MM.1S (cell line): ENCODE measurements at regions not wholly inside any gene's neighbourhood (a gene's known extent, or its start where the extent isn't known, plus 50 kb on each side); places are given as distances from the start of the nearest gene placed in this dataset.

Experiments
- DNase-seq: peaks from one replicate; pipeline ENCODE4 v3.0.0-alpha.2; 2015
- H2AFZ ChIP-seq: fragments of 300-600 bp; sonication (generic); 2 replicates; pipeline ENCODE4 v1.6.0; 2016; ENCODE audit warnings: antibody characterized with exemption, low read length
- H3F3A ChIP-seq: fragments of 300-600 bp; sonication (generic); 2 replicates; pipeline ENCODE4 v1.6.1; 2016; ENCODE audit warnings: mild to moderate bottlenecking, antibody characterized with exemption, low read length, moderate library complexity, mixed read lengths; ENCODE audit not compliant: insufficient read depth
- H3K27ac ChIP-seq: fragments of 300-600 bp; sonication (generic); 2 replicates; pipeline ENCODE4 v1.5.1; 2016; ENCODE audit warnings: mild to moderate bottlenecking, low read length
- H3K27me3 ChIP-seq: fragments of 300-600 bp; sonication (generic); replicated peaks from 2 replicates; pipeline ENCODE4 v1.6.0; 2016; ENCODE audit warnings: low read length; ENCODE audit not compliant: insufficient read depth
- H3K36me3 ChIP-seq: fragments of 300-600 bp; sonication (generic); replicated peaks from 2 replicates; pipeline ENCODE4 v1.6.1; 2016; ENCODE audit warnings: mild to moderate bottlenecking, low read length, mixed read lengths; ENCODE audit not compliant: insufficient read depth
- H3K4me1 ChIP-seq: fragments of 300-600 bp; sonication (generic); 2 replicates; pipeline ENCODE4 v1.6.1; 2016; ENCODE audit warnings: low read length, mixed read lengths
- H3K4me2 ChIP-seq: fragments of 300-600 bp; sonication (generic); 2 replicates; pipeline ENCODE4 v1.6.0; 2016; ENCODE audit warnings: low read depth, low read length
- H3K4me3 ChIP-seq: fragments of 300-600 bp; sonication (generic); 2 replicates; pipeline ENCODE4 v1.5.1; 2016; ENCODE audit warnings: low read length, mixed read lengths
- H3K79me2 ChIP-seq: fragments of 300-600 bp; sonication (generic); 2 replicates; pipeline ENCODE4 v1.6.1; 2016; ENCODE audit warnings: mixed run types, low read length, mixed read lengths
- H3K9ac ChIP-seq: fragments of 300-600 bp; sonication (generic); 2 replicates; pipeline ENCODE4 v1.6.1; 2016; ENCODE audit warnings: low read length, mixed read lengths
- H3K9me2 ChIP-seq: fragments of 300-600 bp; sonication (generic); replicated peaks from 2 replicates; pipeline ENCODE4 v1.6.1; 2016; ENCODE audit warnings: mild to moderate bottlenecking, low read length, mixed read lengths; ENCODE audit not compliant: insufficient read depth
- H3K9me3 ChIP-seq: fragments of 300-600 bp; sonication (generic); replicated peaks from 2 replicates; pipeline ENCODE4 v1.6.1; 2016; ENCODE audit warnings: mild to moderate bottlenecking, low read length, mixed read lengths; ENCODE audit not compliant: insufficient read depth
- H4K20me1 ChIP-seq: fragments of 300-600 bp; sonication (generic); 2 replicates; pipeline ENCODE4 v1.6.1; 2016; ENCODE audit warnings: mild to moderate bottlenecking, low read length, moderate library complexity, mixed read lengths; ENCODE audit not compliant: insufficient read depth
- CTCF ChIP-seq: fragments of 300-600 bp; sonication (generic); IDR thresholded peaks from 2 replicates; pipeline ENCODE4 v1.5.1; 2016; ENCODE audit warnings: antibody characterized with exemption, low read length, mixed read lengths
- EZH2 ChIP-seq: fragments of 300-600 bp; sonication (generic); optimal IDR thresholded peaks from 2 replicates; pipeline ENCODE3; 2017; ENCODE audit warnings: low read depth, mild to moderate bottlenecking, antibody characterized with exemption, low read length, mixed read lengths
- EZH2phosphoT487 ChIP-seq: fragments of 300-600 bp; sonication (generic); IDR thresholded peaks from 2 replicates; pipeline ENCODE4 v1.6.1; 2018; ENCODE audit warnings: antibody characterized with exemption, low read length

GRCh38 chr7:119919986-119920385 is 353.0 kb upstream of the KCND2 start:
- Histone ChIP-seq H3F3A (no peaks in the 10 kb centered on the region), H3K79me2 (no peaks in the 10 kb centered on the region), H4K20me1 (no peaks in the 10 kb centered on the region), H3K9me2 (no peaks in the 10 kb centered on the region), H3K36me3 (no peaks in the 10 kb centered on the region), H3K4me2 (no peak overlapping the region), H2AFZ (no peak overlapping the region), H3K4me3 (no peak overlapping the region), H3K27ac (no peak overlapping the region), H3K9ac (no peak overlapping the region), H3K27me3 (no peaks in the 10 kb centered on the region), H3K4me1 (peaks cover 11% of the 10 kb centered on the region; the same call in 1 of the 2 replicates), H3K9me3 (no peaks in the 10 kb centered on the region)
- TF ChIP-seq CTCF = no peak
- DNase-seq = no peak

GRCh38 chr7:119925581-119926289 is 347.2 kb upstream of the KCND2 start:
- TF ChIP-seq EZH2phosphoT487 (no peak), EZH2 (no peak), CTCF (no peak)
- Histone ChIP-seq H3F3A (no peaks in the 10 kb centered on the region), H3K36me3 (no peaks in the 10 kb centered on the region), H2AFZ (no peak overlapping the region), H3K9me3 (no peaks in the 10 kb centered on the region), H3K4me1 (no peaks in the 10 kb centered on the region), H3K27ac (no peak overlapping the region), H4K20me1 (no peaks in the 10 kb centered on the region), H3K9ac (no peak overlapping the region), H3K9me2 (no peaks in the 10 kb centered on the region), H3K4me2 (no peak overlapping the region), H3K27me3 (no peaks in the 10 kb centered on the region), H3K79me2 (no peaks in the 10 kb centered on the region), H3K4me3 (no peak overlapping the region)
- DNase-seq = no peak

- H3K27me3 ChIP-seq = no peaks in the 10 kb centered on the region
- H3F3A ChIP-seq = no peaks in the 10 kb centered on the region
- H3K79me2 ChIP-seq = no peaks in the 10 kb centered on the region
- no peak overlapping the region for H3K4me2 ChIP-seq
- no peak overlapping the region for H3K4me3 ChIP-seq
- no peaks in the 10 kb centered on the region for H4K20me1 ChIP-seq
- H3K9me3 ChIP-seq = no peaks in the 10 kb centered on the region
- no peaks in the 10 kb centered on the region for H3K4me1 ChIP-seq
- no peak for DNase-seq
- no peaks in the 10 kb centered on the region for H3K36me3 ChIP-seq
- TF ChIP-seq CTCF (no peak), EZH2phosphoT487 (no peak), EZH2 (no peak)
- no peak overlapping the region for H3K27ac ChIP-seq
- no peak overlapping the region for H3K9ac ChIP-seq
- no peaks in the 10 kb centered on the region for H3K9me2 ChIP-seq
- H2AFZ ChIP-seq = no peak overlapping the region
These were observed 343.1 kb upstream of the KCND2 start for GRCh38 chr7:119929891-119930290.
